AG09319 (cell line): ENCODE measurements at regions not wholly inside any gene's neighbourhood (a gene's known extent, or its start where the extent isn't known, plus 50 kb on each side); places are given as distances from the start of the nearest gene placed in this dataset.

Source experiments
- DNase-seq: peaks from one replicate; pipeline ENCODE4 v3.0.0-alpha.2; 2010; ENCODE audit warnings: low read depth; ENCODE audit errors: extremely low read depth
- TF ChIP-seq, protein P1 (sequence below): IDR thresholded peaks from 2 replicates; pipeline ENCODE4 v1.5.1; 2011; ENCODE audit warnings: low read depth, mild to moderate bottlenecking, inconsistent platforms, low read length, moderate library complexity

DNA sequence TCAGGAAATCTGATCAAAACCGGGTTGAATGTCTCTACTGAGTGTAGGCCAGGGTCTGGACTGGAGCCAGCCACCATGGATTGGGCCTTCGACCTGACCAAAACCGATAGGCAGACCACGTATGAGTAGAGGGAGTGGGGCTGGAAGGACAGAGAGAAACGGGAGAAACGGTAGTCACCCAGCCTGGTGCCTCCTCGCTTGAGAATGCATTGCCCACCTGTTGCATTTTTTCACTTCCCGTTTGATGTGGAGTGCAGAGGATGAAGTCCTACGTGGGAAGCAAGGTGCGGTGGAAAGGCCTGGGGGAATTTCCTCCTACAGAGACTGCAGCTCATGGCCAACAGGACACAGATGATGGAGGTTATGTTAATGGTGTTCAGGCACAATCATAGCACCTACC is 53.9 kb upstream of the ECI2 start:
- TF ChIP-seq, protein P1, sequence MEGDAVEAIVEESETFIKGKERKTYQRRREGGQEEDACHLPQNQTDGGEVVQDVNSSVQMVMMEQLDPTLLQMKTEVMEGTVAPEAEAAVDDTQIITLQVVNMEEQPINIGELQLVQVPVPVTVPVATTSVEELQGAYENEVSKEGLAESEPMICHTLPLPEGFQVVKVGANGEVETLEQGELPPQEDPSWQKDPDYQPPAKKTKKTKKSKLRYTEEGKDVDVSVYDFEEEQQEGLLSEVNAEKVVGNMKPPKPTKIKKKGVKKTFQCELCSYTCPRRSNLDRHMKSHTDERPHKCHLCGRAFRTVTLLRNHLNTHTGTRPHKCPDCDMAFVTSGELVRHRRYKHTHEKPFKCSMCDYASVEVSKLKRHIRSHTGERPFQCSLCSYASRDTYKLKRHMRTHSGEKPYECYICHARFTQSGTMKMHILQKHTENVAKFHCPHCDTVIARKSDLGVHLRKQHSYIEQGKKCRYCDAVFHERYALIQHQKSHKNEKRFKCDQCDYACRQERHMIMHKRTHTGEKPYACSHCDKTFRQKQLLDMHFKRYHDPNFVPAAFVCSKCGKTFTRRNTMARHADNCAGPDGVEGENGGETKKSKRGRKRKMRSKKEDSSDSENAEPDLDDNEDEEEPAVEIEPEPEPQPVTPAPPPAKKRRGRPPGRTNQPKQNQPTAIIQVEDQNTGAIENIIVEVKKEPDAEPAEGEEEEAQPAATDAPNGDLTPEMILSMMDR = no peak
- DNase-seq = no peak

DNA sequence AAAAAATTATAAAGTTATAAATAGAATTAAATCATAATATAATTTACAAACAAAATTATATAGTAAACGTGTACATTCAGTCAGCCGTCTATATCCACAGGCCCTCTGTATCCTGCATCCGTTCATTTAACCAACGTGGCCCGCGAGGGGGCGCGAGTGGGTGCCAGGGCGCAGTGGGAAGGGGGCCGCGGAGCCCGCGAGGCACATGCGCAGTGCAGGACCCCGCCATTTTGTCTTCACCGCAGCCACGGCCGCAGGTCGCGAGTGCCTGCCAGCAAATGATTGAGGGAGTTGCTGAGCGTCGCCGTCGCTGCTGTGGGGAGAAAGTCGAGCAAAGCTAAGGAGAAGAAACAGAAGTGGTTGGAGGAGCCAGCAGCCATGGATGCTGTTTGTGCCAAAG is 53.4 kb upstream of the ECI2 start:
- no peak for DNase-seq
- TF ChIP-seq, protein P1 = no peak

DNA sequence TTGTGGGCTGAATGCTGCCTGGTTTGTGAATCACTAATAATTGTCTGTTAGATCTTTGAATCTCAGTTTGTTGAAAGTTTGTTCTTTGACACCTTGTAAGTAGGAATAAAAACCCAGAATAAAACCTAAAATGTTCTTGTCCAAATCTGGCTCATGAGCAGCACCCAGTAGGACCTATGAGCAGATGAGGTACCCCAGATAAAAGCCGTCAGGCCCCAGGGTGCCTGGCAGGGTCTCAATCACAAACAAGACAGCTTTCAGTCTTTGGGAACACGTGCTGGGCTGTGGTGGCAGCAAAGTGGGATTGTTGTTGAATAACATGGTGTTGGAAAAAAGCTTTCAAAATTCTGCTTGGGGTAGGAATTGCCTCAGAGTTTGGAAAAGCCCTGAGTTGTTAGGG is 52.1 kb upstream of the ECI2 start:
- TF ChIP-seq, protein P1 = no peak
- DNase-seq = no peak

DNA sequence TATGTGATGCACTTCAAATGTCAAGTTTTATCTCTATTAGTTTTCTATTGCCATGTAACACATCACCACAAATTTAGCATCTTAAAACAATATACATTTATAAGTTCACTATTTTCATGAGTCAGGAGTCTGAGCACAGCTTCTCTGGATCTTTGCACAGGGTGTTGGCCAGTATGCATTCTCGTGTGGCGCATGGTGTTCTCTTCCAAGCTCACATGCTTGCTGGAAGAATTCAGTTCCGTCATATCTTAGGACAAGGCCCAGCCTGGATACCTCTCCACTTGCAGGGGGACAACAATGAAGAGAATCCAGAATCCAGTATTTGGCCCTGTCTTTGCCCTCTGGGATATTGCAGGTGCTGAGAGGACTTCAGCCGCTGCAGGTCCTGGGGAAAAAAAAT is 51.0 kb upstream of the ECI2 start:
- no peak for DNase-seq
- TF ChIP-seq, protein P1 = no peak

DNA sequence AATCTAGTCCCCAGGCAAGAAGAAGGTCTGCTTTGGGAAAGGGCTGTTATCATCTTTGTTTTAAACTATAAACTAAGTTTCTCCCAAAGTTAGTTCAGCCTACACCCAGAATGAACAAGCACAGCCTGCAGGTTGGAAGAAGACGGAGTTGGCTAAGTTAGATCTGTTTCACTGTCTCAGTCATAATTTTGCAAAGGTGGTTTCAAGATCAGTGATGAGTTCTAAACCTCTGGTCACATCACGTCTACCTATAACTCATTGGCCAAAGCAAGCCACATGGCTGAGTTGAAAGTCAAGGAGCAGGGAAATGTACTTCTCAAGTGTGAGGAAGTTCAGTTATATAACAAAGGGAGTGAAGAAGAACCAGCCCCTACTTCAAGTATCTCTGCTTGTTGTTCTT is 50.5 kb upstream of the ECI2 start:
- DNase-seq = no peak
- TF ChIP-seq, protein P1 = no peak

DNA sequence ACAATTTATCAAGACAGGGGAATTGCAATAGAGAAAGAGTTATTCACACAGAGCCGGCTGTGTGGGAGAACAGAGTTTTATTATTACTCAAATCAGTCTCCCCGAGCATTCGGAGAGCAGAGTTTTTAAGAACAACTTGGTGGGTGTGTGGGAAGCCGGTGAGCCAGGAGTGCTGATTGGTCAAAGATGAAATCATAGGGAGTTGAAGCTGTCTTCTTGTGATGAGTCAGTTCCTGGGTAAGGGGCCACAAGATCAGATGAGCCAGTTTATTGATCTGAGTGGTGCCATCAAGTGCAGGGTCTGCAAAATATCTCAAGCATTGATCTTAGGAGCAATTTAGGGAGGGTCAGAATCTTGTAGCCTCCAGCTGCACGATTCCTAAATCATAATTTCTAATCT is 50.0 kb upstream of the ECI2 start:
- TF ChIP-seq, protein P1 = no peak
- DNase-seq = no peak
